Esophagus muscularis mucosa (tissue), 4 donors: ENCODE measurements at regions not wholly inside any gene's neighbourhood (a gene's known extent, or its start where the extent isn't known, plus 50 kb on each side); places are given as distances from the start of the nearest gene placed in this dataset.

Source experiments
- DNase-seq: peaks from one replicate; pipeline ENCODE4 v3.0.0-alpha.2; 2017; ENCODE audit errors: extremely low spot score
- H3K27ac ChIP-seq, 4 donors: fragments of 200-600 bp; sonication (generic); replicated peaks in 1 of 4; 1 replicate in 3 of 4; 2 replicates in 1 of 4; pipeline ENCODE4 v1.5.1; 2016 to 2019; ENCODE audit warnings: mild to moderate bottlenecking in 1 of 4
- H3K27me3 ChIP-seq, 4 donors: fragments of 200-600 bp; sonication (generic); one replicate each; pipeline versions ENCODE4 v1.5.1 to v1.6.0; 2016 to 2019
- H3K36me3 ChIP-seq, 4 donors: fragments of 200-600 bp; sonication (generic); one replicate each; pipeline ENCODE4 v1.5.1; 2016 to 2019
- H3K4me1 ChIP-seq, 4 donors: fragments of 200-600 bp; sonication (generic); one replicate each; pipeline ENCODE4 v1.5.1; 2016 to 2019
- H3K4me3 ChIP-seq, 4 donors: fragments of 200-600 bp; sonication (generic); 1 replicate in 2 of 4; 2 replicates in 2 of 4; pipeline ENCODE4 v1.5.1; 2016 to 2019; ENCODE audit warnings: mild to moderate bottlenecking in 4 of 4, moderate library complexity in 1 of 4
- H3K9me3 ChIP-seq, 4 donors: fragments of 200-600 bp; sonication (generic); 1 replicate in 3 of 4; 2 replicates in 1 of 4; pipeline ENCODE4 v1.5.1; 2016 to 2019
- CTCF ChIP-seq, 3 experiments: fragments of 200-600 bp in 2 of 3; fragments of 450-650 bp in 1 of 3; sonication (generic) in 2 of 3; IDR thresholded peaks; one replicate each; pipeline ENCODE4 v1.5.1; 2017 to 2019; ENCODE audit warnings: antibody characterized with exemption in 3 of 3, mild to moderate bottlenecking in 2 of 3, moderate library complexity in 1 of 3
- EP300 ChIP-seq: sonication (generic); formaldehyde crosslinking; IDR thresholded peaks from one replicate; pipeline ENCODE4 v1.6.1; 2017; ENCODE audit warnings: antibody characterized with exemption
- POLR2A ChIP-seq: fragments of 450-650 bp; IDR thresholded peaks from one replicate; pipeline ENCODE4 v1.6.1; 2017; ENCODE audit warnings: antibody characterized with exemption, moderate library complexity, mild to moderate bottlenecking, low read depth
- POLR2AphosphoS5 ChIP-seq, 2 donors: sonication (generic); formaldehyde crosslinking; IDR thresholded peaks; one replicate each; pipeline ENCODE4 v1.6.1; 2017; ENCODE audit warnings: antibody characterized with exemption in 2 of 2
- WGBS: methylation state at CpG from one replicate; pipeline ENCODE4 v1.1.5; 2018; 5-methylcytosine and 5-hydroxymethylcytosine counted together
- intact Hi-C: fragments of 100-400 bp; cut with DNase I; formaldehyde crosslinking; loops from one replicate; pipeline ENCODE4 v1.15.1; 2023

GRCh38 chr3:113051787-113052186 lies 61.0 kb downstream of the GTPBP8 start:
- peak overlapping the region in 3 of 4 donors; percentile 26 to 29 (median 29) for H3K4me3 ChIP-seq
- DNase-seq = no peak
- 13% methylated on average over 3 of the region's 3 CpGs for WGBS
- no peaks in the 10 kb centered on the region for H3K9me3 ChIP-seq
- peaks cover 12 to 29% (median 18%) of the 10 kb centered on the region in 4 donors for H3K4me1 ChIP-seq
- H3K27ac ChIP-seq = peak overlapping the region; percentile 69 to 78 (median 76)
- intact Hi-C loops = loop anchor here (2.0 to 10.0 kb wide), 4 partner anchors 81 to 573 kb away; partner anchors contain the start of gene BOC
- no peaks in the 10 kb centered on the region for H3K36me3 ChIP-seq
- TF ChIP-seq EP300 = no peak
- TF ChIP-seq POLR2A = no peak
- no peak for TF ChIP-seq CTCF (IDR thresholded peaks at IDR 0.05)
- peak in 1 of 2 donors; percentile 31 for TF ChIP-seq POLR2AphosphoS5 (IDR thresholded peaks at IDR 0.05)
- H3K27me3 ChIP-seq = no peaks in the 10 kb centered on the region

GRCh38 chr3:113053169-113053568 lies 62.4 kb downstream of the GTPBP8 start:
- no peaks in the 10 kb centered on the region for H3K36me3 ChIP-seq
- H3K27me3 ChIP-seq = no peaks in the 10 kb centered on the region
- WGBS = 77% methylated on average over 3 of the region's 3 CpGs
- no peak overlapping the region for H3K27ac ChIP-seq
- peaks cover 12 to 29% (median 18%) of the 10 kb centered on the region in 4 donors for H3K4me1 ChIP-seq
- no peak overlapping the region for H3K4me3 ChIP-seq
- H3K9me3 ChIP-seq = no peaks in the 10 kb centered on the region
- DNase-seq = no peak
- TF ChIP-seq POLR2A (no peak), EP300 (no peak), CTCF (IDR thresholded peaks at IDR 0.05) (no peak), POLR2AphosphoS5 (IDR thresholded peaks at IDR 0.05) (no peak)
- intact Hi-C loops = loop anchor here (5.0 to 10.0 kb wide), 3 partner anchors 79 to 572 kb away; partner anchors contain the start of gene BOC

GRCh38 chr3:113054552-113054951 lies 63.8 kb downstream of the GTPBP8 start:
- no peak overlapping the region for H3K27ac ChIP-seq
- 0% methylated on average over 1 of the region's 1 CpG for WGBS
- no peaks in the 10 kb centered on the region for H3K27me3 ChIP-seq
- H3K4me1 ChIP-seq = peaks cover 12 to 29% (median 18%) of the 10 kb centered on the region in 4 donors
- no peaks in the 10 kb centered on the region for H3K36me3 ChIP-seq
- TF ChIP-seq EP300 (no peak), POLR2AphosphoS5 (IDR thresholded peaks at IDR 0.05) (no peak), CTCF (IDR thresholded peaks at IDR 0.05) (no peak), POLR2A (no peak)
- DNase-seq = no peak
- no peaks in the 10 kb centered on the region for H3K9me3 ChIP-seq
- intact Hi-C loops = loop anchor here (5.0 to 10.0 kb wide), 3 partner anchors 78 to 570 kb away; partner anchors contain the start of gene BOC
- H3K4me3 ChIP-seq = no peak overlapping the region

DNA sequence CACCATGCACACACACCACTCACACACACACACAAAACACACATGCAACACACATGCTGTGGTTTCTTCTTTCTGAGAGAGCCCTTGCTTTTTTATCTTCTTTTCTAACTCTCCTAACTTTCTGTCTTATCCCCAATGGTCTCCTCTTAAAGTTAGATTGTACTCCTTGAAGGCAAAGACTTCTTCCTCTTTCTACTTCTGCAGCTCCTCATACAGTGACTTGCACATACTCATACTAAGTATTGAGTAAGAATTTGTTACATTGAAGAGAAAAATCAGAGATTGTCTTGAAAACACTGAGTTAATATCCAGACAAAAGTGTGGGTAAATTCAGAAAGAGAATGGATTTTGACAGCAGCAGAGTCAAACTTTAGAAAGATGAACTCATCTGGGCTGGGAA lies 64.4 kb downstream of the GTPBP8 start:
- Histone ChIP-seq H3K4me3 (no peak overlapping the region), H3K4me1 (peaks cover 12 to 29% (median 18%) of the 10 kb centered on the region in 4 donors), H3K36me3 (no peaks in the 10 kb centered on the region), H3K9me3 (no peaks in the 10 kb centered on the region), H3K27ac (no peak overlapping the region), H3K27me3 (no peaks in the 10 kb centered on the region)
- no peak for DNase-seq
- intact Hi-C loops = loop anchor here (10.0 kb wide), 1 partner anchor 570 kb away; no protein-coding TSS in a partner anchor
- TF ChIP-seq POLR2A = no peak
- no peak for TF ChIP-seq EP300
- no peak for TF ChIP-seq POLR2AphosphoS5 (IDR thresholded peaks at IDR 0.05)
- no peak for TF ChIP-seq CTCF (IDR thresholded peaks at IDR 0.05)

DNA sequence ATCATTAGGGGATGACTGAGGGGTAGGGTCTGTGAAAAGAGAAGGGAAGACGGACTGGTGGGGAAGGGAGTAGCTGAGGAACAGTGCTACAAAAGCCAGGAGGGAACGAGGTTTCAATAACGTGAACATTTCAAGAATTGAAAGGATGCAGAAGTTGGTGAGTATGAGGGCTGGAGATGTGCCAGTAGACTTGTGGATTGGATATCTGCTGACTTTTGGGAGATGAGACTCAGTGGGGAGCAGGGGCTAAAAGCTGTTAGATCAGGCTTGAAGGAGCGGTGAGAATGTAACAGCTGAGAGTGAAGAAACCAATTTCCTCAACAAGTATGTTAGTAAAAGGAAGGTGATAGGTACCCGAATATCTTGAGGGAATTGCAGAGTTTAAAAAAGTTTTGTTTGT lies 65.2 kb downstream of the GTPBP8 start:
- H3K4me3 ChIP-seq = no peak overlapping the region
- H3K27me3 ChIP-seq = no peaks in the 10 kb centered on the region
- no peak for DNase-seq
- H3K9me3 ChIP-seq = no peaks in the 10 kb centered on the region
- intact Hi-C loops = loop anchor here (10.0 kb wide), 1 partner anchor 569 kb away; no protein-coding TSS in a partner anchor
- 71% methylated on average over 5 of the region's 5 CpGs for WGBS
- no peak for TF ChIP-seq EP300
- TF ChIP-seq POLR2AphosphoS5 (IDR thresholded peaks at IDR 0.05) = no peak
- TF ChIP-seq CTCF (IDR thresholded peaks at IDR 0.05) = no peak
- TF ChIP-seq POLR2A = no peak
- H3K36me3 ChIP-seq = no peaks in the 10 kb centered on the region
- H3K27ac ChIP-seq = no peak overlapping the region
- peaks cover 12 to 28% (median 18%) of the 10 kb centered on the region in 4 donors for H3K4me1 ChIP-seq
